ENCODE measurements at regions not wholly inside any gene's neighbourhood (a gene's known extent, or its start where the extent isn't known, plus 50 kb on each side); places are given as distances from the start of the nearest gene placed in this dataset.

DNA sequence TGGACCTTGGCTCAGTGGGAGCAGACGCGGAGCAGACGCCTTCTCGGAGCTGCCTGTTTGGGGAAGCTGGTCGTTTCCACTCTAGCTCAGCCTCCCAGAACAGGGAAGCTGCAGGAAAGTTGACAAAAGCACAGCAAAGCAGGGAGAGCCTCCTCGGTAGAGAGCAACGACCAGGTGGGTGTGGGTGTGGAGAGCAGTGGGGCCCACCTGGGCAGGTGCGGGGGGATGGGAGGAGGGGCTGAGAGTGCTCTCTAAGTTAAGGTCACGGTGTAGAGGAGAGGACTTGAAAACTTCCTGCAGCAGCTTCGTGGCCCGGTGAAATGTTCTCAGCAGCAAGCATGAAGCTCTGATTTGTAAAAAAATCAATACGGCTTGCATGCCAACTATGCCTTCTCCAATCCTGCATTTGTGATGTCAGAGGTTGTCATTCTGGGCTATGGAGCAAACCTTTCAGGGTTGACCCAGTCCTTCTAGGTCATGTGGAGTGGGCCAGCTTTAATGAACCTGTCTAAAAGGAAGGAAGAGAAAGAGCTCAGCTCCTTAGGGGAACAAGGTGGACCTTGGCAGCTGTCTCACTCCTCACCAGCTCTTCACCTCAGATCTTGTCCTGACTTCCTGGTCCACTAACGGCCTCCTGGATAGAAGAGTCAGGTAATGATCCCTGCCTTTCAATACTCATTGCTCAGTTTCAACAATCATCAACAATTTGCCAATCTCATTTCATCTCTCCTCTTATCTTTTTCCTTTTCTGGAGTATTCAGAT lies 85.8 kb upstream of the UBL3 start:
- Histone ChIP-seq H3K27me3 (replicated peaks; ENCODE audit: insufficient read depth, low read depth, low read length, poor library complexity) (no peaks in the 10 kb centered on the region), H3K36me3 (ENCODE audit: insufficient read depth, low read length, poor library complexity, severe bottlenecking) (no peaks in the 10 kb centered on the region), H3K27ac (ENCODE audit: low read depth, low read length, poor library complexity, severe bottlenecking) (no peak overlapping the region), H3K9me3 (ENCODE audit: low read depth, low read length, poor library complexity, severe bottlenecking) (no peaks in the 10 kb centered on the region), H3K4me1 (ENCODE audit: insufficient read depth, low read length, poor library complexity, severe bottlenecking) (no peaks in the 10 kb centered on the region), H3K4me3 (ENCODE audit: low read depth, low read length, poor library complexity, severe bottlenecking) (no peak overlapping the region)
- no TSS peak for BruUV-seq (replicated peaks)
- TF ChIP-seq, protein P1, sequence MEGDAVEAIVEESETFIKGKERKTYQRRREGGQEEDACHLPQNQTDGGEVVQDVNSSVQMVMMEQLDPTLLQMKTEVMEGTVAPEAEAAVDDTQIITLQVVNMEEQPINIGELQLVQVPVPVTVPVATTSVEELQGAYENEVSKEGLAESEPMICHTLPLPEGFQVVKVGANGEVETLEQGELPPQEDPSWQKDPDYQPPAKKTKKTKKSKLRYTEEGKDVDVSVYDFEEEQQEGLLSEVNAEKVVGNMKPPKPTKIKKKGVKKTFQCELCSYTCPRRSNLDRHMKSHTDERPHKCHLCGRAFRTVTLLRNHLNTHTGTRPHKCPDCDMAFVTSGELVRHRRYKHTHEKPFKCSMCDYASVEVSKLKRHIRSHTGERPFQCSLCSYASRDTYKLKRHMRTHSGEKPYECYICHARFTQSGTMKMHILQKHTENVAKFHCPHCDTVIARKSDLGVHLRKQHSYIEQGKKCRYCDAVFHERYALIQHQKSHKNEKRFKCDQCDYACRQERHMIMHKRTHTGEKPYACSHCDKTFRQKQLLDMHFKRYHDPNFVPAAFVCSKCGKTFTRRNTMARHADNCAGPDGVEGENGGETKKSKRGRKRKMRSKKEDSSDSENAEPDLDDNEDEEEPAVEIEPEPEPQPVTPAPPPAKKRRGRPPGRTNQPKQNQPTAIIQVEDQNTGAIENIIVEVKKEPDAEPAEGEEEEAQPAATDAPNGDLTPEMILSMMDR (conservative IDR thresholded peaks at IDR 0.05; ENCODE audit: low read depth, low read length): no peak
- TF ChIP-seq EZH2 (IDR thresholded peaks at IDR 0.05; ENCODE audit: borderline replicate concordance, low read depth, low read length, poor library complexity, severe bottlenecking): no peak
- DNase-seq (ENCODE audit: low spot score): no peak
- ChIA-PET POLR2A (ENCODE audit: low non-redundant PET) (interaction anchor here (0.6 kb wide), 1 partner anchor 56 kb away, joined by 3 read pairs; no protein-coding TSS in a partner anchor), CTCF (no interaction called here)
- intact Hi-C loops (cut with micrococcal nuclease; ENCODE audit: unreplicated experiment): no loop called here

DNA sequence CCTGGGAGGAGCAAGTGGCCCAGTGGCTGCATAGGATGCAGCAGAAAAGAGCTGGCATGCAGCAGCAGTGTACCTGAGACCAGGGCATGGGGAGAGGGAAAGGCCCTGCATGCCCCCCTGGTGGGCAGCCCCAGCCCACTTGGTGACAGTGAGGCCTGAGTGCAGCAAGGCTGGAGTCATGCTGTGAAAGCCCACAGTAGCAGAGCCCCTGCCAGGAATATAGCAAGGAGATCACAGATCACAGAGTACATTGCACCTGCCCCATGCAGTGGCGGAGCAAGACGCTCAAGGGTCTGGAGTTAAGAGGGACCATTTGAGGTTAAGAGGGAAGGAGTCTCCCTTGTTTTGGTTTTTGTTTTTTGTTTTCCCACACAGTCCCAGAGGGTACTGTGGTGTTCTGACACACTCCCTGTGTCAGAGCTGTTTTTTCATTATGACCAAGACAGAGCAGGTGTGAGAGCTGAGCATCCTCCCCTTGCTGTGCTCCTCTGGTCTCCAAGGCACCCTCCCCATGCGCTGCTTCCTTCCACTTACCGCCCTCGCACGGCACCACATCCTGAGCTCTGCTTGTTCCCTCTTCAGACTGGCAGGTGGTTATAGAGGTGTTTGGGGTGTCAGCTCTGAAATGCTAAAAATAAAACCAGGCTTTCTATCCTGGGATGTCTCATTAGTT lies 85.0 kb upstream of the UBL3 start:
- Histone ChIP-seq H3K9me3 (ENCODE audit: low read depth, low read length, poor library complexity, severe bottlenecking) (no peaks in the 10 kb centered on the region), H3K4me1 (ENCODE audit: insufficient read depth, low read length, poor library complexity, severe bottlenecking) (no peaks in the 10 kb centered on the region), H3K4me3 (ENCODE audit: low read depth, low read length, poor library complexity, severe bottlenecking) (no peak overlapping the region), H3K27me3 (replicated peaks; ENCODE audit: insufficient read depth, low read depth, low read length, poor library complexity) (no peaks in the 10 kb centered on the region), H3K27ac (ENCODE audit: low read depth, low read length, poor library complexity, severe bottlenecking) (no peak overlapping the region), H3K36me3 (ENCODE audit: insufficient read depth, low read length, poor library complexity, severe bottlenecking) (no peaks in the 10 kb centered on the region)
- DNase-seq (ENCODE audit: low spot score): no peak
- TF ChIP-seq, protein P1 (conservative IDR thresholded peaks at IDR 0.05; ENCODE audit: low read depth, low read length): no peak
- no peak for TF ChIP-seq EZH2 (IDR thresholded peaks at IDR 0.05; ENCODE audit: borderline replicate concordance, low read depth, low read length, poor library complexity, severe bottlenecking)
- intact Hi-C loops (cut with micrococcal nuclease; ENCODE audit: unreplicated experiment): no loop called here
- CTCF ChIA-PET: no interaction called here
- POLR2A ChIA-PET (ENCODE audit: low non-redundant PET): interaction anchor here (0.6 kb wide), 2 partner anchors 55 to 479 kb away, joined by 3 to 8 read pairs; no protein-coding TSS in a partner anchor
- no TSS peak for BruUV-seq (replicated peaks)

DNA sequence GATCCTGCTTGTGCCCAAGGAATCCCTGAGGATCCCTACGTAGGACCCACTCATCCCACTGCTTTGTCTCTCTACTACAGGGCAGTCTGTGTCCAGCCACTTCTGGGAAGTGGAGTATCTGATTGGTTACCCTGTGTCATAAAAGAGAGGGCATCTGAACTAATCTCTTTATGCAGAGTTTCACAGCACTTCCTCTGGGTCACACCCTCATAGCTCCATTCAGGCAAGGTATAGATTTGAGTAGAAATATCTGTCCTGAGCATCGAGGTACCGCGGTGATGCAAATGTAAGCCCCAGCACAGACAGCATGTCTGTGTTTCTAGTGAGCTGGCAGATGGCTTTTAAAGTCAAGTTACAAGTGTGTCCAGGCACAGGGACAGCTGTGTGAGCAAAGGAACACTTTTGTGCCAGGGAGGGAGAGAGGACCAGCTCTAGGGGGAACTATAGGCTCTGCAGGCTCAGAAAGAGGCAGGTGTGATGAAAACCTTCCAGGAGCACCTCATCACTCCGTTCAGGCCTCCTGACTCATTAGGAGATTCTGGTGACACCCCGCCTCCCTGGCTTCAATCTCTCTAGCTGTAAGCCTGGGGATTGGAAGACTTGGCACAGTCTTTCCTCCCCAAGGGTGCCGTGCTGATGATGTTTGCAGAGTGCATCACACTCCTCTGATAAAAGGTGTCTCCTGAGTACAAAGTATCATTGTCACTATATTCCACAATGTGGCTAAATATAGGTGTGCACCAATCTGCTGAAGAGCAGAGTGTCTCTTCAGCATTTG lies 84.3 kb upstream of the UBL3 start:
- TF ChIP-seq, protein P1 (conservative IDR thresholded peaks at IDR 0.05; ENCODE audit: low read depth, low read length): no peak
- no peak for TF ChIP-seq EZH2 (IDR thresholded peaks at IDR 0.05; ENCODE audit: borderline replicate concordance, low read depth, low read length, poor library complexity, severe bottlenecking)
- intact Hi-C loops (cut with micrococcal nuclease; ENCODE audit: unreplicated experiment): no loop called here
- H3K27me3 ChIP-seq (replicated peaks; ENCODE audit: insufficient read depth, low read depth, low read length, poor library complexity): no peaks in the 10 kb centered on the region
- no peaks in the 10 kb centered on the region for H3K4me1 ChIP-seq (ENCODE audit: insufficient read depth, low read length, poor library complexity, severe bottlenecking)
- POLR2A ChIA-PET (ENCODE audit: low non-redundant PET): no interaction called here
- no peak overlapping the region for H3K4me3 ChIP-seq (ENCODE audit: low read depth, low read length, poor library complexity, severe bottlenecking)
- no peak for DNase-seq (ENCODE audit: low spot score)
- BruUV-seq (replicated peaks): no TSS peak
- H3K9me3 ChIP-seq (ENCODE audit: low read depth, low read length, poor library complexity, severe bottlenecking): no peaks in the 10 kb centered on the region
- H3K36me3 ChIP-seq (ENCODE audit: insufficient read depth, low read length, poor library complexity, severe bottlenecking): no peaks in the 10 kb centered on the region
- CTCF ChIA-PET: no interaction called here
- H3K27ac ChIP-seq (ENCODE audit: low read depth, low read length, poor library complexity, severe bottlenecking): no peak overlapping the region
